ENCODE measurements at regions not wholly inside any gene's neighbourhood (a gene's known extent, or its start where the extent isn't known, plus 50 kb on each side); places are given as distances from the start of the nearest gene placed in this dataset.

DNA sequence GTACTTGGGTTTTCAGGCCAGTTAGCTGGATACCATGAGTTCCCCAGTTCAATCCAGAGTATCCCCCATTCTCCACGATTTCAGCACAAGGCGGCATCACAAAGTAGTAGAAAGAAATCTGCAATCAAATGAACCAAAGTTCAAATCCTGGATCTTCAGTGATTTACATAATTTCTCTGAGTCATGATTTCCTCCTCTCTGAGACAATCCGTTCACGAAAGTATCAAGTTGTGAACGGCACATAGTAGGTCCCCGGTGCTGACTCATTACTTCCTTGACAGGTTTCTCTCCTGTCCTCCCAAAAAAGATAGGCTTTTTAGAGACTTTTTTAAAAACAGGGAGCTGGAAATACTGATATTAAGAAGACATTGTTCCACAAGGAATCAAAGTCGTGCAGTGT lies 69.1 kb upstream of the AKIP1 start:
- Histone ChIP-seq H3K9me3 (replicated peaks) (no peaks in the 10 kb centered on the region), H3K27me3 (ENCODE audit: low read depth) (no peaks in the 10 kb centered on the region), H3K4me3 (no peak overlapping the region), H3K36me3 (no peaks in the 10 kb centered on the region), H3K4me1 (peaks cover 28% of the 10 kb centered on the region), H3K27ac (replicated peaks) (no peak overlapping the region)
- no peak for DNase-seq
- intact Hi-C loops (cut with micrococcal nuclease) = no loop called here
- no peak for TF ChIP-seq CTCF (IDR thresholded peaks at IDR 0.05; ENCODE audit: borderline replicate concordance)

DNA sequence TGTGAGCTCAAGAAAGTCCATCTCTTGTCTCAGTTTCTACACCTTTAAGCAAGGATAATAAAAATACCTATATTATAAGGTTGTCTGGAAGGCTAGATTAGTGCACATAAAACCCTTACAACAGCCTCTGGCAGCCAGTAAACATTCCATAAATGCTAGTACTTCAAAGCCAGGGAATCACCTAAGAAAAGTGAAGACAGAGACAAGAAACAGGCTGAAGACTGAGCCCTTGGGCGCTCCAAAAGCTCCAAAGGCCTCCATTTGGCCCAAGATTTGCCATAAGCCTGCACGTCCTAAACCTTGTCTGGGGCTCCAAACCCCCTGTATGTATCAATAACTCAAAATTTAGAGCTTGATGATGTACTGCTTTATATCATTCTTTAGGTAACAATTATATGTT lies 52.2 kb upstream of the AKIP1 start:
- intact Hi-C loops (cut with micrococcal nuclease) = no loop called here
- H3K36me3 ChIP-seq = no peaks in the 10 kb centered on the region
- no peaks in the 10 kb centered on the region for H3K27me3 ChIP-seq (ENCODE audit: low read depth)
- no peak for DNase-seq
- peaks cover 7% of the 10 kb centered on the region for H3K4me1 ChIP-seq
- H3K9me3 ChIP-seq (replicated peaks) = no peaks in the 10 kb centered on the region
- no peak overlapping the region for H3K4me3 ChIP-seq
- TF ChIP-seq CTCF (IDR thresholded peaks at IDR 0.05; ENCODE audit: borderline replicate concordance) = no peak
- no peak overlapping the region for H3K27ac ChIP-seq (replicated peaks)
